Nephron (organoid): ENCODE measurements at regions not wholly inside any gene's neighbourhood (a gene's known extent, or its start where the extent isn't known, plus 50 kb on each side); places are given as distances from the start of the nearest gene placed in this dataset.
A peak's percentile ranks its signal among the peaks of the same experiment; 100 is the strongest.

Experiments
- H3K27ac Mint-ChIP-seq, 3 experiments: 2 replicates each; pipeline ENCODE4 v1.8.0; 2020; ENCODE audit warnings: mixed read lengths in 3 of 3, mild to moderate bottlenecking in 2 of 3, moderate library complexity in 1 of 3
- H3K27me3 Mint-ChIP-seq: 2 replicates; pipeline ENCODE4 v1.8.0; 2021; ENCODE audit warnings: low read depth, mild to moderate bottlenecking, moderate library complexity, mixed read lengths
- H3K36me3 Mint-ChIP-seq: 2 replicates; pipeline ENCODE4 v1.8.0; 2020; ENCODE audit warnings: low read depth, mixed read lengths
- H3K4me1 Mint-ChIP-seq: 2 replicates; pipeline ENCODE4 v1.8.0; 2020; ENCODE audit warnings: mixed read lengths
- H3K4me3 Mint-ChIP-seq, 3 experiments: 2 replicates each; pipeline ENCODE4 v1.8.0; 2020; ENCODE audit warnings: mild to moderate bottlenecking in 3 of 3, mixed read lengths in 3 of 3, moderate library complexity in 2 of 3
- H3K9me3 Mint-ChIP-seq: 2 replicates; pipeline ENCODE4 v1.8.0; 2020; ENCODE audit warnings: mixed read lengths
- CTCF ChIP-seq, 3 experiments: fragments of 200-600 bp; sonication (generic); IDR thresholded peaks; one replicate each; pipeline ENCODE4 v1.5.0; 2021; ENCODE audit warnings: antibody characterized with exemption in 3 of 3; ENCODE audit not compliant: unreplicated experiment in 3 of 3

- Mint-ChIP-seq H3K27me3 (peaks cover 12% of the 10 kb centered on the region), H3K4me1 (peaks cover 25% of the 10 kb centered on the region)
Observed at GRCh38 chr20:22770241-22770800, 185.9 kb upstream of the FOXA2 start.

GRCh38 chr20:22771706-22772105, 187.3 kb upstream of the FOXA2 start:
- peaks cover 9% of the 10 kb centered on the region for H3K27me3 Mint-ChIP-seq
- H3K4me1 Mint-ChIP-seq = peaks cover 23% of the 10 kb centered on the region

More at GRCh38 chr20:22770241-22770800, 185.9 kb upstream of the FOXA2 start:
- Mint-ChIP-seq H3K27ac (no peak overlapping the region), H3K9me3 (no peaks in the 10 kb centered on the region), H3K36me3 (no peaks in the 10 kb centered on the region), H3K4me3 (no peak overlapping the region)
- TF ChIP-seq CTCF (IDR thresholded peaks at IDR 0.05; ENCODE audit: unreplicated experiment in 3 of 3) = no peak

GRCh38 chr20:22773344-22773743, 189.0 kb upstream of the FOXA2 start:
- H3K27me3 Mint-ChIP-seq = peaks cover 9% of the 10 kb centered on the region
- H3K4me1 Mint-ChIP-seq = peaks cover 17% of the 10 kb centered on the region
- no peak overlapping the region for H3K4me3 Mint-ChIP-seq
- no peak for TF ChIP-seq CTCF (IDR thresholded peaks at IDR 0.05; ENCODE audit: unreplicated experiment in 3 of 3)
- peak overlapping the region in 1 of 3 experiments; percentile 12 for H3K27ac Mint-ChIP-seq
- peaks cover 4% of the 10 kb centered on the region for H3K9me3 Mint-ChIP-seq
- H3K36me3 Mint-ChIP-seq = no peaks in the 10 kb centered on the region

More at GRCh38 chr20:22771706-22772105, 187.3 kb upstream of the FOXA2 start:
- Mint-ChIP-seq H3K36me3 (no peaks in the 10 kb centered on the region), H3K27ac (no peak overlapping the region), H3K9me3 (peaks cover 4% of the 10 kb centered on the region), H3K4me3 (no peak overlapping the region)
- TF ChIP-seq CTCF (IDR thresholded peaks at IDR 0.05; ENCODE audit: unreplicated experiment in 3 of 3) = no peak

GRCh38 chr20:22775256-22775655, 190.9 kb upstream of the FOXA2 start:
- no peaks in the 10 kb centered on the region for H3K36me3 Mint-ChIP-seq
- TF ChIP-seq CTCF (IDR thresholded peaks at IDR 0.05; ENCODE audit: unreplicated experiment in 3 of 3) = no peak
- peaks cover 4% of the 10 kb centered on the region for H3K27me3 Mint-ChIP-seq
- H3K4me3 Mint-ChIP-seq = no peak overlapping the region
- H3K27ac Mint-ChIP-seq = no peak overlapping the region
- peaks cover 11% of the 10 kb centered on the region for H3K4me1 Mint-ChIP-seq
- H3K9me3 Mint-ChIP-seq = peaks cover 4% of the 10 kb centered on the region

GRCh38 chr20:22775671-22776139, 191.3 kb upstream of the FOXA2 start:
- H3K4me1 Mint-ChIP-seq = peaks cover 11% of the 10 kb centered on the region
- no peaks in the 10 kb centered on the region for H3K36me3 Mint-ChIP-seq
- H3K27me3 Mint-ChIP-seq = peaks cover 7% of the 10 kb centered on the region
- no peak for TF ChIP-seq CTCF (IDR thresholded peaks at IDR 0.05; ENCODE audit: unreplicated experiment in 3 of 3)
- H3K4me3 Mint-ChIP-seq = no peak overlapping the region
- H3K27ac Mint-ChIP-seq = no peak overlapping the region
- H3K9me3 Mint-ChIP-seq = peaks cover 4% of the 10 kb centered on the region

- no peak overlapping the region for H3K4me3 Mint-ChIP-seq
- no peak for TF ChIP-seq CTCF (IDR thresholded peaks at IDR 0.05; ENCODE audit: unreplicated experiment in 3 of 3)
- H3K27ac Mint-ChIP-seq = no peak overlapping the region
- H3K9me3 Mint-ChIP-seq = peaks cover 4% of the 10 kb centered on the region
- no peaks in the 10 kb centered on the region for H3K36me3 Mint-ChIP-seq
- peaks cover 8% of the 10 kb centered on the region for H3K27me3 Mint-ChIP-seq
- H3K4me1 Mint-ChIP-seq = peaks cover 11% of the 10 kb centered on the region
Observed at GRCh38 chr20:22776369-22776768, 192.0 kb upstream of the FOXA2 start.
